Renal cortex interstitium (tissue), 11 donors: ENCODE measurements at regions not wholly inside any gene's neighbourhood (a gene's known extent, or its start where the extent isn't known, plus 50 kb on each side); places are given as distances from the start of the nearest gene placed in this dataset.

ENCODE experiments used
- DNase-seq, 11 donors: peaks; one replicate each; pipeline ENCODE4 v3.0.0-alpha.2; 2013; ENCODE audit warnings: low read depth in 9 of 11, low spot score in 4 of 11; ENCODE audit errors: extremely low read depth in 1 of 11

DNA sequence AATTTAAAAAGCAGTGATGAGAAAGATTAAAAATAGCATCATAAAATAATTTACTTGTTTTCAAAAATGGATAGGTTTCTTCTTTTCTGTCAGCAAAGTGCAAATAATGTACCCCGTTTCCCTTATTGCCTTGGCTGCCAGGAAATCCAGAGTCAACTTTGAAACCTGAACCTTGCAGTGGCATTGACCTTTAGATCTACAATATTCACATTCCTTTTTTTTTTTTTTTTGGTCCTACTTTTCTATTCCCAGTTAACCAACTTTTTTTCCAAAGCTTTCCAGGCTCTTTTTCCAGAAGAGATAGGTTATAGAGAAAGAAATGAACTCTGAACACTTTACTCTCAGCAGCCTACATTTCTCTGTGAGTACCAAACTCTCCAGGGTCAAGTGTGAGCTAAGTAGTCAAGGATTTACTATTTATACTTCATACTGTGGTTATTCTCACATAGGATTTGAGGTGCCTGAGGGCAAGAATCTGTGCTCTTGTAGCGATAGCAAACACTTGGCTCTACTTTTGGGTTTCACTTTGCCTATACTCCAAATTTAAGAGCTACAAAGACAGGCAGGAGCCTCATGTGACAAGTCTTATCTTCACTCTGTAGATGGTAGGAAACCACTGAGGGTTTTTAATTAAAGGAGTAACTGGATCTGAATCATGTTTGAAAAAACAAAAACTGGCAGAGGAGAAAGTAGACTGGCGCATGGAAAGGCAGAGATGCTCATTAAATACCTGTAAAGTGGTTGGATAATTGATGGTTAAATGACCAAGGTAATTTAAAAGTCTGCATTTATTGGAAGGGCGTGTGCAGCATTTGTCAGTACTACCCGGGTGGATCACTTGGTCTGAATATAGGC, 63.2 kb upstream of the TMEM17 start:
- DNase-seq: no peak

DNA sequence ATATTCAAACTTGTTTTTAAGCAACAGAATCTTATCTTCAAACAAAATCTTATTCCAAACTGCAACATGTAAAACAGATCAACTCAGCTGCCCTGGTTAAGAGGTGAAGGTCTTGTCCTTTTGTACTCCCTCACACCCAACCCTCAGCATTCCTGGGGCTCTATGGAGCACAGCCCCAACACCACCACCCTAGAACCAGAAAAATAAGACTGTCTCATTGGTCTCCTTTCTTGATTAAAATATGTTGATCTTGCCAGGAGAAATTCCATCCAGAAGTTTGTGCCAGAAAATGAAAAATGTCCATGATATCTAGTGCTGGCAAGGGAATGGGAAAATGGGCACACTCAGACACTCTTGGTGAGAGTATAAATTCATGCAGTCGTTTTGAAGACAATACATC, 62.1 kb upstream of the TMEM17 start:
- DNase-seq: no peak

GRCh38 chr2:62567669-62568068, 61.7 kb upstream of the TMEM17 start:
- DNase-seq: no peak

DNA sequence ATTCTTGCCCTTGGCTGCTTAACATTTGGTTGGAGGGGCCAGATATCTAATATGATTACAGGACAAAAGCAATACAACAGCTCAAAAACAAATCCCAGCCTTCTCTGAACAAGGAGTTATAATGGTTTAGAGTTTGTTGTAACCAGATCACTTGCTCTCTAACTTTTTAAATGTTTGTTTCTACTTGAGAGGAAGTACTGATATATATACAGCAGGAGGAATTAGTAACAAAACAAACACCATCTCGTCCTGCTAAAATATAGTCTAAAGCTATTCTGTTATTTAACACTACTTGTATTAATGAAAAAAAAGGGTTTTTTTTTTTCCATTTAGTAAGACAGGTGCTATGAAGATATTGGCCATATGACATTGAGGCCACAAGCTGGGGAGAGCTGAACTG, 60.9 kb upstream of the TMEM17 start:
- DNase-seq: no peak

- no peak for DNase-seq
These were observed 59.4 kb upstream of the TMEM17 start for GRCh38 chr2:62565309-62565908.

DNA sequence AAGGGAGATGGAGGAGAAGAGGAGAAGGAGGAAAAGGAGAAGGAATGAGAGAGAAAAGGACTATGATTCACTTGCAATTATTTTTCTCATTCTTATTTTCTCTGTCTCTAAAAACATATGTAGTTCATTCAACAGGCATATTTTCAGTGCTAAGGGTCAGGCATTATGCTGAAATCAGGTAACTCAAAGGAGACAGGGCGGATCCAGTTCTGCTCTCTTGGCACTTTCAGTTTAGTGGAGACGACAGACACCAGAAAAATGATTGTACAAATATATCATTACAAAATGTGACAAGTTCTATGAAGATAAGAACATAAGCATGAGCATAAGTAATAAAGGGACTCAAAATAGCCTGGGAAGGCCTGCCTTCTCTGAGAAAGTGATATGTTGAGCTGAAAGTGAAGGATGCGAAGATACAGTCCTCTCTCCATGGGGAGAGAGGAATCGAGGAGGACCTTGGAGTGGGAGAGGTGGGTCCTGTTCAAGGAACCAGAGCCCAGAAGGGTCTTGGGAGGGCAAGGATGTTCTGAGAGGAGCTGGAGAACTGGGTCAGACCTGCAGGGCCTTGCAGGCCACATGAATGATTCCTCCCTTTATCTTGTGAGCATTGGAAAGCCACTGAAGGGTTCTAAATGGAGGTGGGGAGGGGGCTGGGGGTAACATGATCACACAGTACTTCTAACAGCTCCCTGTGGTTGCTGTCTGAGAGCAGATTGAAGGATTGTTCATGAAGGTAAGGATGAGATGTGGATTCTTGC, 58.6 kb upstream of the TMEM17 start:
- DNase-seq: no peak

GRCh38 chr2:62561586-62561985, 55.6 kb upstream of the TMEM17 start:
- no peak for DNase-seq

- DNase-seq: no peak
These were observed 53.6 kb upstream of the TMEM17 start for GRCh38 chr2:62559582-62559981.

DNA sequence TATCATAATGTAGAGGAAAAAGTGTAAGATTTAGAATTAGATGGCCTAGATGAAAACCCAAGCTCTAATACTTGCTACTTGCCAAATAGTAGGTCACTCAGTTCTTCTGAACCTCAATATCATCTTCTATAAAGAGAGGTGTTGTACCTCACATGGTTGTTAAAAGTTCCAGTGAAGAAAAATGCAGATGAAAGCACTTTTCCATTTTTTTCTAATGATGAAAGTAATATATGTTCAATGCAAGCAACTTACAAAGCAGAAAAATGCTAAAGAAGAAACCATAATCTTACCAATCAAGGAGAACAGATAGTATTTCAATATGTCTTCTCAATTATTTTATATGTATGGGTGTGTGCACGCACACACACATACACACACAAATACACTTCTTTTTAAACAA, 52.7 kb upstream of the TMEM17 start:
- DNase-seq: no peak

- DNase-seq: no peak
These were observed 50.1 kb upstream of the TMEM17 start for GRCh38 chr2:62556086-62556485.
